Astrocyte of the spinal cord (primary cell): ENCODE measurements at regions not wholly inside any gene's neighbourhood (a gene's known extent, or its start where the extent isn't known, plus 50 kb on each side); places are given as distances from the start of the nearest gene placed in this dataset.

Experiments used
- DNase-seq: peaks from one replicate; pipeline ENCODE4 v3.0.0; 2011; ENCODE audit warnings: low read depth, low spot score
- H3K4me3 ChIP-seq: 2 replicates; pipeline ENCODE4 v1.5.1; 2011; ENCODE audit warnings: low read depth, mild to moderate bottlenecking, low read length, moderate library complexity
- CTCF ChIP-seq: IDR thresholded peaks from 2 replicates; pipeline ENCODE4 v1.5.1; 2012; ENCODE audit warnings: low read depth, mild to moderate bottlenecking, low read length, inconsistent platforms
- in situ Hi-C: cut with HindIII; loops from 2 replicates; pipeline ENCODE4 v1.10.0; 2017; ENCODE audit warnings: low sequenced_read_pairs

GRCh38 chr4:27251771-27252170 lies 391.1 kb downstream of the STIM2 start:
- TF ChIP-seq CTCF = no peak
- DNase-seq = no peak
- in situ Hi-C loops = no loop called here
- H3K4me3 ChIP-seq = no peak overlapping the region

GRCh38 chr4:27267339-27267969 lies 406.8 kb downstream of the STIM2 start:
- TF ChIP-seq CTCF = no peak
- in situ Hi-C loops = no loop called here
- no peak for DNase-seq
- no peak overlapping the region for H3K4me3 ChIP-seq

- H3K4me3 ChIP-seq = no peak overlapping the region
- DNase-seq = no peak
- no peak for TF ChIP-seq CTCF
- in situ Hi-C loops = no loop called here
Observed at GRCh38 chr4:27267970-27268355, 407.3 kb downstream of the STIM2 start.

- TF ChIP-seq CTCF = no peak
- in situ Hi-C loops = no loop called here
- no peak for DNase-seq
- no peak overlapping the region for H3K4me3 ChIP-seq
Observed at GRCh38 chr4:27270435-27270834, 409.8 kb downstream of the STIM2 start.

GRCh38 chr4:27271555-27271954 lies 410.9 kb downstream of the STIM2 start:
- DNase-seq = no peak
- no peak overlapping the region for H3K4me3 ChIP-seq
- no peak for TF ChIP-seq CTCF
- in situ Hi-C loops = no loop called here

- TF ChIP-seq CTCF = no peak
- in situ Hi-C loops = no loop called here
- DNase-seq = no peak
- no peak overlapping the region for H3K4me3 ChIP-seq
Observed at GRCh38 chr4:27272217-27272616, 411.6 kb downstream of the STIM2 start.
